Stimulated activated CD4-positive, alpha-beta T cell treated with anti-CD3 and anti-CD28 coated beads, Interleukin-12 subunit alpha, Interleukin-12 subunit beta, amount 100 ng/mL, for 24 hours (primary cell): ENCODE measurements at regions not wholly inside any gene's neighbourhood (a gene's known extent, or its start where the extent isn't known, plus 50 kb on each side); places are given as distances from the start of the nearest gene placed in this dataset.

Experiments used
- DNase-seq, 2 experiments: peaks; one replicate each; pipeline ENCODE4 v3.0.0-alpha.2; 2020; ENCODE audit warnings: low read depth in 2 of 2

- no peak for DNase-seq
These were observed 128.8 kb upstream of the FOXF1 start for GRCh38 chr16:86381491-86381890.

DNA sequence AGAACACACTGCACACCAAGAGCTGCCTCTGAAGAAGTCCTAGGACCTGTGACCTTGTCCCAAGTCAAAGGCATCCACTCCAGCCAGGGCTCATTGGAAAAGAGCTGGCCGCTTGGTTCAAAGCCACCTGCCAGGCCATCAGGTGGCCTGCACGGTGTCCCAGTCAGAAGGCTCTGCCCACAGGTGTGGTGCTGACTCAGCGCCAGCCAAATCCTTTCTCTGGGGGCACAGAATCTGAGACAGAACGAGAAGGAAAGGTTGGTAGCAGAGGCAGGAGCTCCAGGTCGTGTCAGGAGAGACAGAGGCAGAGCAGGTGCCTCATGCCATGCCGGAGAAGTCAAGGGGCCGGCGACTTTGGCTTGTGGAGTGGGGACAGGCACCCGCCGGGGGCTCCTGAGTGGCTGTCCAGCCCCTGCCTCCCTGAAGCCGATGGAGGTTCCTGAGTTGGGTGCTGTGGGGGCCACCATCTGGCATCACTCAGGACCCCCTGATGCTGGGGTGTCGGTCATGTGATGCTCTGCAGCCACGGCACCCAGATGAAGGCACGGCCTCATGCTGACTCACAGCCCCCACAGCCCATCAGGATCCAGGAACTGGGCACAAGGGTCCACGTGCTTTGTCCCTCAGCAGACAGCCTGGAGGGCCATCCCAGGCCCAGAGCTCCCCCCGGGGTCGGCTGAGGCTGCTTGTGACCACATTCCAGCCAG lies 128.1 kb upstream of the FOXF1 start:
- no peak for DNase-seq

GRCh38 chr16:86382774-86383407 lies 127.4 kb upstream of the FOXF1 start:
- DNase-seq: no peak

DNA sequence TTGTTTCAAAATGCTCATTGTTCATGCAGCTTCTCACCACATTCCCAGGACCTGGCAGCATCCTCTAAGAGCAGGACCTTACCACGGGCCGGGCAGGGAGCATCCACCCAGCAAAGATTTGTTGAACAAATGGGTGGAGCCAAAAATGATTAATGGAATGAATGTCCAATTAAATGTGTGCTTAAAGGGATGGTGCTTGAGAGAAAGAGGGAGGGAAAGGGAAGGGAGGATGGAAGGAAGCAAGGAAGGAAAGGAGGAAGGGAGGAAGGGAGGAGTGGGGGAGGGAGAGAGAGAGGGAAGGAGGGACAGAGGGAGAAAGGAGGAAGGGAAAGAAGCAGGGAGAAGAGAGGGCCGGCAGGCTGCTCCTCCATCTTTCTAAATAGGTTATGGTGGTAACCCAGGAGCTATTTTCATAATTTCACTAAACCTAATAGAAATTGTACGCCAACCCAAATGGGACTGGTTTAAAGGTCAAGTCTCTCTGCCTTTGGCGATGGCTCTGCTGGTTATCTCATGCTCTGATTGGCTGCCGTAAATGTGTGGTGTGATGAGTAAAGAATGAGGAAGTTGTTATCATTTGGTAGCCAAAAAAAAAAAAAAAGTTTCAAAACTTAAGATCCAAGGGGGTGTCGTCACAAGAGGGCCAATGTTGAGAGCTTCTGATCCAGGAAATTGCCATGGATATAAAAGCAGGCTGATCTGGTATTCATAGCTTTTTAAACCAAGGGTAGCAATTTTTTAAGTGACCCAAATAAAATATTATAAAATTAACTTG lies 126.7 kb upstream of the FOXF1 start:
- DNase-seq: no peak

- DNase-seq: no peak
These were observed 126.1 kb upstream of the FOXF1 start for GRCh38 chr16:86384263-86384649.

GRCh38 chr16:86384980-86385379 lies 125.3 kb upstream of the FOXF1 start:
- DNase-seq: no peak

GRCh38 chr16:86387468-86388440 lies 122.6 kb upstream of the FOXF1 start:
- DNase-seq: no peak

GRCh38 chr16:86388976-86389375 lies 121.4 kb upstream of the FOXF1 start:
- no peak for DNase-seq

- no peak for DNase-seq
These were observed 120.6 kb upstream of the FOXF1 start for GRCh38 chr16:86389566-86390328.

GRCh38 chr16:86390335-86390734 lies 120.0 kb upstream of the FOXF1 start:
- no peak for DNase-seq

- no peak for DNase-seq
These were observed 118.8 kb upstream of the FOXF1 start for GRCh38 chr16:86391486-86391885.

- no peak for DNase-seq
These were observed 118.3 kb upstream of the FOXF1 start for GRCh38 chr16:86391984-86392383.

- no peak for DNase-seq
These were observed 117.7 kb upstream of the FOXF1 start for GRCh38 chr16:86392436-86393152.

DNA sequence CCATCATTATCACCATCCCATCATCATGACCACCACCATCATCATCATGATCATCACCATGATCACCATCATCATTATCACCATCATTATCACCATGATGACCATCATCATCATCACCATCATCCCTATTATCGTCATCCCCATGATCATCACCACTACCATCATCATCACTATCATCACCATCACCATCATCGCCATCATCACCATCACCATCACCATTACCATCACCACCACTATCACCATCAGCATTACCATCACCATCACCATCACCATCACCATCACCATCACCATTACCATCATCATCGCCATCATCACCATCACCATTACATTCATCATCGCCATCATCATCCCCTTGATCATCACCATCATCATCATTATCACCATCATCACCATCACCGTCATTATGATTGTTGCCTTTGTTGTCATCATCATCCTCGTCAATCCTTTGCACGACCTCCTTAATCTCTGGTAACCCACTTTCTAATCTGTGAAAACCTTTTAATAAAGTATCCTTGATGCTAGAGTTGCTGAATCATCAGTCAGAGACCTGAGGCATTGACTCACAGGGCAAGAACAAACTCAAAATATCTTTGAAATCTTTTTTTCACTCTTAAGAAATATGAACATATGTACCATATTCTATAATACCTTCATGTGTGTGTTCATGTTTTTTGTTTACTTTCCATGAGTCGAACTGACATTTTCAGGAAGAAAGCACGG lies 116.3 kb upstream of the FOXF1 start:
- no peak for DNase-seq

DNA sequence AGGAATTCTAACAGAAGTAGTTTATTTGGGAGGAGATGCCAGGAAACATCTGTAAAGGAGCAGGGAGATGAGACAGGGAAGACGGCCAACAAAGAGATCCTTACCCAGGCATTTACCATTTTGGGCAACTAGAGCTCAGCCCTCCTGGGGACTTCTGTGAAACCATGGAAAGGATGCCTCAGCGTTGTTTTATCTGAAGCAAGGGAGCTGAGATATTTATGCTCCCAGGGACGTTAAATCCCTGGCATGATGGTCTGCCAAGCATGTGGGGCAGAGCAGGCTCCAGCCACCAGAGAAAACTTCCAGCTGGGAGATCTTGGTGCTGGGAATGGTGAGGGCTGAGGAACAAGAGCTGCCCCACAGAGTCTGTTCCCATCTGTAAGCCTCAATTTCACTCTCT lies 114.8 kb upstream of the FOXF1 start:
- no peak for DNase-seq

- no peak for DNase-seq
These were observed 113.9 kb upstream of the FOXF1 start for GRCh38 chr16:86396422-86396821.

DNA sequence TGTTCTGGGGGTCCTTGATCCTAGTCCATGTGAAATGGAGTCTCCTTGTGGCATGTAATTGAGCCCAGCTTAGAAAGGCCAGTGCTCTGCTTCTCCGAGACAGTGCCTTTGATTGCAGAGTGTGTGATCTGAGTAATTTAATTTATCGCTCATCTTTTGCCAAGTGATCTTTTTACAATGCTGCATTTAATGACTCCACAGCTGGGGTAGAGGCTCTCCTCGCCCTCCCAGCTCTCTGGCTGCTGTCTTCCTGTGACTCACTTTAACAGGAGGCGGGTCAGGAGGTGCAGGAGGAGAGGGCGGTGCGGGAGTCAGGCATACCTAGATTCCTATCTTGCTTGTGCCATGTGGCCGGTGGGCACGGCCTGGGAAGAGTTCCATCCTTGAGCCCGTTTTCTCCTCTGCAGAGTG lies 113.4 kb upstream of the FOXF1 start:
- no peak for DNase-seq

DNA sequence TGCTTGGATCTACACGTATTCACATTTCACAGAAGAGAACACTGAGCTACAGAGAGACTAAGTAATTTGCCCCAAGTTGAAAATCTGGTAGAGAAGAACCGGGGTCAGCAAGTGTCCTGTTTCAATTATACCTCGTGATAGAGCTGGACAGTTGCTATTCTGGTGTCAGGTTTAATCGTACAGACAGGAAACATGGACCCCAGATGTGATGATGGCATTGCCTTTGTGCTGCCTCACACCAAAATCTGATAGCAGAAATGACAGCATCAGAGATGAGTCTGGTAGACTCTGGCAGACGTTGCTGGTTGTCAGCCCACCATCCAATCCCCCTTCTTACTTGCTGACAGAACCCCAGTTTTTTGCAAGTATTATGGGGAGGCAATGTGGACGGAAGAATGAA lies 112.1 kb upstream of the FOXF1 start:
- no peak for DNase-seq

- no peak for DNase-seq
These were observed 111.7 kb upstream of the FOXF1 start for GRCh38 chr16:86398622-86399021.

GRCh38 chr16:86401126-86401525 lies 109.2 kb upstream of the FOXF1 start:
- DNase-seq: no peak
